Lung (tissue), 11 donors: ENCODE measurements at regions not wholly inside any gene's neighbourhood (a gene's known extent, or its start where the extent isn't known, plus 50 kb on each side); places are given as distances from the start of the nearest gene placed in this dataset.

Experiments used
- ATAC-seq: fragments of 200-7000 bp; cut with Tn5 transposase; one replicate; pipeline ENCODE4 v1.9.1; 2020; ENCODE audit warnings: moderate number of reproducible peaks; ENCODE audit not compliant: insufficient read depth, low FRiP score
- DNase-seq, 3 donors: peaks; one replicate each; pipeline ENCODE4 v3.0.0-alpha.2; 2013 to 2017
- H3K27ac ChIP-seq, 2 donors: one replicate each; pipeline ENCODE4 v1.5.1; 2013; ENCODE audit warnings: mild to moderate bottlenecking in 2 of 2, moderate library complexity in 2 of 2, control low read depth in 1 of 2, inconsistent platforms in 1 of 2, low read depth in 1 of 2, low read length in 1 of 2
- H3K27me3 ChIP-seq, 3 donors: one replicate each; pipeline ENCODE4 v1.5.1; 2013; ENCODE audit warnings: low read length in 2 of 3; ENCODE audit not compliant: control insufficient read depth in 3 of 3, insufficient read depth in 3 of 3
- H3K36me3 ChIP-seq, 4 donors: one replicate each; pipeline ENCODE4 v1.5.1; 2013; ENCODE audit warnings: low read length in 4 of 4, mild to moderate bottlenecking in 1 of 4, moderate library complexity in 1 of 4; ENCODE audit not compliant: control insufficient read depth in 4 of 4, insufficient read depth in 4 of 4
- H3K4me1 ChIP-seq, 5 donors: one replicate each; pipeline ENCODE4 v1.5.1; 2013; ENCODE audit warnings: low read length in 5 of 5, mild to moderate bottlenecking in 2 of 5, moderate library complexity in 1 of 5; ENCODE audit not compliant: control insufficient read depth in 5 of 5, insufficient read depth in 5 of 5
- H3K4me3 ChIP-seq: one replicate; pipeline ENCODE4 v1.5.1; 2013; ENCODE audit warnings: mild to moderate bottlenecking, control low read depth, moderate library complexity
- H3K9ac ChIP-seq, 2 donors: one replicate each; pipeline ENCODE4 v1.5.1; 2013; ENCODE audit warnings: low read length in 2 of 2, control low read depth in 1 of 2; ENCODE audit not compliant: insufficient read depth in 1 of 2
- H3K9me3 ChIP-seq, 4 donors: one replicate each; pipeline ENCODE4 v1.5.1; 2013; ENCODE audit warnings: low read length in 3 of 4, mild to moderate bottlenecking in 1 of 4, moderate library complexity in 1 of 4; ENCODE audit not compliant: control insufficient read depth in 4 of 4, insufficient read depth in 3 of 4
- CTCF ChIP-seq: IDR thresholded peaks from 2 replicates; pipeline ENCODE4 v1.5.1; 2012; ENCODE audit warnings: mild to moderate bottlenecking; ENCODE audit errors: control extremely low read depth, extremely low read depth
- WGBS, 2 donors: extraction: QIAGEN DNeasy Blood & Tissue Kit; methylation state at CpG; one replicate each; pipeline ENCODE4 v1.1.7; 2013; 5-methylcytosine and 5-hydroxymethylcytosine counted together
- donor health status: control.
- donor health status: control.
- donor health status: Bipolar disorder and iron deficiency.
- donor health status: healthy.
- donor health status: DM: yes; HTN: yes; CAD: no.

- no peak for TF ChIP-seq CTCF
- DNase-seq (peak in 2 of 3 donors; percentile 17 to 23), ATAC-seq (no peak)
- Histone ChIP-seq H3K27ac (no peak overlapping the region), H3K4me1 (peaks cover 0 to 11% (median 0%) of the 10 kb centered on the region in 5 donors), H3K4me3 (no peak overlapping the region), H3K9ac (no peak overlapping the region), H3K9me3 (no peaks in the 10 kb centered on the region), H3K27me3 (no peaks in the 10 kb centered on the region), H3K36me3 (no peaks in the 10 kb centered on the region)
Observed at GRCh38 chr9:115517335-115518075, 399.5 kb upstream of the TNC start.

- no peaks in the 10 kb centered on the region for H3K36me3 ChIP-seq
- no peaks in the 10 kb centered on the region for H3K9me3 ChIP-seq
- H3K4me1 ChIP-seq, result peaks cover 0 to 37% (median 13%) of the 10 kb centered on the region in 5 donors
- DNase-seq (no peak), ATAC-seq (no peak)
- H3K4me3 ChIP-seq, result no peak overlapping the region
- TF ChIP-seq CTCF, result no peak
- H3K27ac ChIP-seq, result no peak overlapping the region
- peaks cover 0 to under 1% (median 0%) of the 10 kb centered on the region in 3 donors for H3K27me3 ChIP-seq
- H3K9ac ChIP-seq, result no peak overlapping the region
- WGBS, 2 donors, result 77 to 87% methylated on average over 3 of the region's 3 CpGs
Observed at GRCh38 chr9:115520646-115521045, 402.7 kb upstream of the TNC start.

- Histone ChIP-seq H3K27me3 (peaks cover 0 to 2% (median 0%) of the 10 kb centered on the region in 3 donors), H3K4me3 (no peak overlapping the region), H3K27ac (no peak overlapping the region), H3K9ac (no peak overlapping the region), H3K4me1 (peaks cover 0 to 35% (median 14%) of the 10 kb centered on the region in 5 donors), H3K9me3 (no peaks in the 10 kb centered on the region), H3K36me3 (no peaks in the 10 kb centered on the region)
- no peak for TF ChIP-seq CTCF
- WGBS, 2 donors, result 90 to 92% methylated on average over 3 of the region's 3 CpGs
- DNase-seq (peak in 2 of 3 donors; percentile 32 to 37), ATAC-seq (no peak)
Observed at GRCh38 chr9:115522912-115523311, 405.0 kb upstream of the TNC start.
